ENCODE measurements at regions not wholly inside any gene's neighbourhood (a gene's known extent, or its start where the extent isn't known, plus 50 kb on each side); places are given as distances from the start of the nearest gene placed in this dataset.
"Not testable (repeated sequence)": the region's sequence is repeated elsewhere in the genome, so short reads cannot be mapped to it uniquely, and the experiment has no call there.

DNA sequence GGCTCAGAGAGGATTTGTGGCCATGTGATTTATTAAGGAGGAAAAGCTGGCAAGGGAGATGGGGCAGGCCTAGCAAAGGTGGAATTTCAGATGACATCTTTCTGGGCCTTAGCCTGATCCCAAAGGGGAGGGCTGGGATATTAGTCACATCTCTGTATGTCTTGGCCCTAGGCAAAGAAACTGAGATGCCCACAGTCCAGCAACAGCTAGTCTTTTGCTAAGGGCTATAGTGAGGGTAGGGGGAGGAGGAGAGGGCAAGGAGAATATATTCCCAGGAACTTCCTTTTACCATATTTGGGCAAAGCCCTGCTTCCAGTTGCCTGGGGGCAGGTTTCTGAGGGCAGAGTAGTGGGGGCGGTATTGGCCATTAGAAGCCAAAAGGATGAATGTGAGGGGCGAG lies 209.8 kb upstream of the NR3C2 start:
- DNase-seq (ENCODE audit: low read depth in 3 of 3) = no peak

GRCh38 chr4:148649652-148650331 lies 207.6 kb upstream of the NR3C2 start:
- no peak for DNase-seq (ENCODE audit: low read depth in 3 of 3)

DNA sequence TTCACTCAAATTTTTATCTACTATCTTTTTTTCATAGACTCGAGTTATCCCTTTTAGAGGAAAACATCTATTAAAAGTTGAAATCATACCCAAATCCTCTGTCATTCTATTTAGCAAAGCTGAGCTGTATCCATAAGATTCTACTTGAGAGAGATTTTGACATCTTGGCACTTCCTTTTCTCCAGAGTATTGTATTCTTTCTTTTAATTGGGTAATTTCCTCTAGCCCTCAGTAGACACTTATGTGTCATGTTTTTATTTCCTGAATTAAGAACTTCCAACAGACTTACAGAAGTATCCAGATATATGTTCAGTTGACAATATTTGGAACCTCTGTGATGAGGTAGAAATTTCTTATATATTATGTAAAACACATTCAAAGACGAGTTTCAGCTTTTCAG lies 201.6 kb upstream of the NR3C2 start:
- no peak for DNase-seq (ENCODE audit: low read depth in 3 of 3)

DNA sequence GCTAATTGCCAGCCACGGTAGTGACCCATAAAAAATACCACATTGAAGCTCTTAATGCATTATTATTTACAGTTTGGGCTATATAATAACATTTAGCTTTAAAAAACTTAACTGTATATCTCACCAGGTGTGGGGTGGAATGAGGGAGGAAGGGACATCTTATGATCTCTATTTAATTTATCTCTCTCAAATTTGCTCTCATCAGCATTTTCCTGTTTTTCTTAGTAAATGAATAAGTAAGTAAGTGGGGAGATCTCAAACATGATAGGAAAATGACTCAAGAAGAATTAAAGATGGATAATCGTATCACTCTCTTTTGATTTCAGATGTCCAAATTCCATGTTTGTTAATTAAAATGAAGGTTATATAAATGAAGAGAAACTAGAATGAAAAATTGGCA lies 200.7 kb upstream of the NR3C2 start:
- no peak for DNase-seq (ENCODE audit: low read depth in 3 of 3)

DNA sequence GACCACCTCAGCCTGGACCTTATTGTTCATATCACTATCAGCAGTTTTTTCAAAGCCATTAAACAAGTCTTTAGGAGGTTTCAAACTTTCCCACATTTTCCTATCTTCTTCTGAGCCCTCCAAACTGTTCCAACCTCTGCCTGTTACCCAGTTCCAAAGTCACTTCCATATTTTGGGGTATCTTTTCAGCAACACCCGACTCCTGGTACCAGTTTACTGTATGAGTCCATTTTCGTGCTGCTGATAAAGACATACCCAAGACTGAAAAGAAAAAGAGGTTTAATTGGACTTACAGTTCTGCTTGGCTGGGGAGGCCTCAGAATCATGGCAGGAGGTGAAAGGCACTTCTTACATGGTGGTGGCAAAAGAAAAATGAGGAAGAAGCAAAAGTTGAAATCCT lies 195.9 kb upstream of the NR3C2 start:
- DNase-seq (ENCODE audit: low read depth in 3 of 3) = not testable (repeated sequence)

DNA sequence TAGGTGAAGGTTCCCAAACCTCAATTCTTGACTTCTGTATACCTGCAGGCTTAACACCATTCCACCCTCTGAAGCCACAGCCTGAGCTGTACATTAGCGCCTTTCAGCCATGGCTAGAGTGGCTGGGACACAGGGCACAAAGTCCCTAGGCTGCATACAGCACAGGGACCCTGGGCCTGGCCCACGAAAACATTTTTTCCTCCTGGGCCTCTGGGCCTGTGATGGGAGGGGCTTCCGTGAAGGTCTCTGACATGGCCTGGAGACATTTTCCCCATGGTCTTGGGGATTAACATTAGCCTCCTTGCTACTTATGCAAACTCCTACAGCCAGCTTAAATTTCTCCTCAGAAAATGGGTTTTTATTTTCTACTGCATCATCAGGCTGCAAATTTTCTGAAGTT lies 195.2 kb upstream of the NR3C2 start:
- not testable (repeated sequence) for DNase-seq (ENCODE audit: low read depth in 3 of 3)

- DNase-seq (ENCODE audit: low read depth in 3 of 3) = no peak
Measured at GRCh38 chr4:148634476-148634875, 192.3 kb upstream of the NR3C2 start.

DNA sequence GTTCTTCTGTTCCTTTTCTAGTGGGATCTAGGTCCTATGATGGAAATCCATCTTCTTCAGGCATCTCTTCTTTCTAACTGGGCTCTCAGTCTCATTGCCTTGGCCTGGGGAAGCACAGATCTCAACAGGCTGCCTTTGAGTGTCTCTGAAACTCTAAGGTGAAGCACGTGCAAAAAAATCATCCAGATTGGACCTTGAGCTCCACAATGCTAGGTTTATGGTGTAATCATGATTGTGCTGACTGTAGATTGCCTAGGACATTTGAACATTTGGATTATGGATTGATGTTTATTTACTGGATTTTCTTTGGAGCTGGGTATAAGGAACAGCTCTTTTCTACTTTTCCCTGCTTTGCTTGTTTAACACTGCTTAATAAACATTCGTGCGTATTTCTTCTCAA lies 191.5 kb upstream of the NR3C2 start:
- DNase-seq (ENCODE audit: low read depth in 3 of 3) = no peak

DNA sequence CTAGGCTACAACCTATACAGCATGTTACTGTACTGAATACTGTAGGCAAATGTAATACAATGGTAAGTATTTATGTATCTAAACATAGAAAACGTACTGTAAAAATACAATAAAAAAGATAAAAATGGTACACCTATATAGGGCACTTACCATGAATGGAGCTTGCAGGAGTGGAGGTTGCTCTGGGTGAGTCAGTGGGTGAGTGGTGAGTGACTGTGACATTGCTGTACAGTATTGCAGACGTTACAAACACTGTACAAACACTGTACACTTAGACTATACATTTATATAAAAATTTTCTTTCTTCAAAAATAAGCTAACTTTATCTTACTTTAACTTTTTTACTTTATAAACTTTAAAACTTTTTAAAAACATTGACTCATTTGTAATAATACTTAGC lies 190.3 kb upstream of the NR3C2 start:
- DNase-seq (ENCODE audit: low read depth in 3 of 3) = no peak

DNA sequence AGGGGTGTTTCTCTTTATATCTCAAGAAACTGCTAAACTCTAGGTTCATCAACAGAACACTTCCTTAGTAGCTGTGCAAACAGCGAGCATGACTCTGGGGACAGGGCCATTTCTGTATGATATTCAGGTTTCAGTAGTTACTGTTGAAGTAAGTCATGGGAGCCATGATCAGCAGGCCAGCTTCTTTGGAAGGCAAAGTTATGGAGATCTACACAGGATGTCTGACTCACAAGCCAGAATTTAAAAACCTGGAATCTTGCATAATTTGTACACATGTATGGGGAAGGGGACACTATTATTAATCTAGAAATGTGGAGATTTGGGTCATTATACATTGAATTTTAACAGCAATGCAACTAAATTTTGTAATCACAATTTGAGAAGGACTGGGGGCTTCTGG lies 187.8 kb upstream of the NR3C2 start:
- DNase-seq (ENCODE audit: low read depth in 3 of 3) = no peak

DNA sequence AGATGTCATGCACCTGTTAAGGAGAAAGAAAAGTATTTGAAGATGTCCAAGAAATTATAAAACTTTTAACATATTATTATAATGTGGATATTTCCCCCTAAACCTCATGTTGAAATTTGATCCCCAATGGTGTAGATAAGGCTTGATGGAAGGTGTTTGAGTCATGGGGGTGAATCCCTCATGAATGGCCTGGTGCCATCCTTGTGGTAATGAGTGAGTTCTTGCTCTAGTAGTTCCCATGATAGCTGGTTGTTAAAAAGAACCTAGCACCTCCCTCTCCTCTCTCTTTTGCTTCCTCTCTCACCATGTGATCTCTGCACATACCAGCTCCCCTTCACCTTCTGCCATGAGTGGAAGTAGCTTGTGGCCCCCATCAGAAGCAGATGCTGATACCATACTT lies 176.6 kb upstream of the NR3C2 start:
- DNase-seq (ENCODE audit: low read depth in 3 of 3) = no peak

GRCh38 chr4:148608968-148609367 lies 166.8 kb upstream of the NR3C2 start:
- DNase-seq (ENCODE audit: low read depth in 3 of 3) = no peak

GRCh38 chr4:148598418-148599207 lies 156.4 kb upstream of the NR3C2 start:
- not testable (repeated sequence) for DNase-seq (ENCODE audit: low read depth in 3 of 3)

GRCh38 chr4:148589182-148589581 lies 147.0 kb upstream of the NR3C2 start:
- no peak for DNase-seq (ENCODE audit: low read depth in 3 of 3)

DNA sequence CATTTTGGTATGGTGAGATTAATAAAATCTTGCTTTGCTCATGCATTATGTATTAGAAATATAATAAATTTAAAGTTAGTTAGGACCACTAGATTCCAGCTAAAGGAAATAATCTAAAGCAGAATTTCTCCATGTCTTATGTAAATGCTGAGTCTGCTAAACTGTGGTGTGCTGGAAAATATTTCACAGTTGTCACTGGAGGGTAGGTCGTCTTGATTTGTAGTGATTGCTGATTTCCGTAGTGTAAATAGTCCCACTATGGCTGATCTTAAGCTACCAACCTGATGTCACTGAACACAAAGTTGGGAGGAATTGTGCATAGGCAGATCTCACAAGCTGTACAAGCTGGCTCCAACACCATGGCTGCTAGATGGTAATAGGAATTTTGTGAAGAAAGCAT lies 133.4 kb upstream of the NR3C2 start:
- no peak for DNase-seq (ENCODE audit: low read depth in 3 of 3)

DNA sequence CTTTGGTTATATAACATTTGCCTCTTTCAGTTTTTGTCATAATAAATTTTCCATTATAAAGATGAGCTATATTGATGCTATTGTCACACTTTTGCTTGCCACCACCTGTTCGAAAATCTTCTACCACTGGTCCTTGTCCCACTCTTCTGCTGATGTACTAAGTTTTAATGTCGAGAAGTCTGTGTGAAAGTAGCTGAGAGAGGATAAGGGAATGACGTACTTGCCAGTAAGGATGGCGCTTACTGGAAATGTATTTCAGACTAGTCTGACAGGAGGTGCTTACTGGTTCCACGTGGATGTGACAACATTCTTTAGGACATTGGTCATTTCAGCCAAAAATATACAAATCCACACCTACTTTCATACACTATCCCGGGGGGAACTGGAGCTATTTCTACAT lies 132.7 kb upstream of the NR3C2 start:
- no peak for DNase-seq (ENCODE audit: low read depth in 3 of 3)

DNA sequence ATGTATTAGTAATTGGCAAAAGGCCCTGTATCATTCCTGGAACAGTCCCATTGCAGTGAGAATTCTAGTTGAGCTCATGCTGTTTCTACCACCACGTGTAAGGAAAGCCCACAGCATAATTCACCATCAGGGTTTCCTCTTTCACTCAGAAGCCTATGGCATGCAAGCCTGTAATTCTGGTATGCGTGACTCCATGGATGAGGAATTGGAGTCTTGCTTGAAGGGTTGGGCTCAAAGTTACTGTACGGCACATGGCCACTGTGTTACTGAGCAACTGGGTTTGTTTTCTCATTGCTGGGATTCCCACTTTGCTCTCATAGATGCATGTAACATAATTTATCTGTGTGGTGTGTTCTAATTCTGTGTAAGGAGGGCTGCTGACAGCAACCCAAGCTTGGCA lies 132.3 kb upstream of the NR3C2 start:
- DNase-seq (ENCODE audit: low read depth in 3 of 3) = no peak

GRCh38 chr4:148574066-148574465 lies 131.9 kb upstream of the NR3C2 start:
- DNase-seq (ENCODE audit: low read depth in 3 of 3) = no peak

- no peak for DNase-seq (ENCODE audit: low read depth in 3 of 3)
Measured at GRCh38 chr4:148573296-148573695, 131.1 kb upstream of the NR3C2 start.

- no peak for DNase-seq (ENCODE audit: low read depth in 3 of 3)
Measured at GRCh38 chr4:148565801-148566200, 123.6 kb upstream of the NR3C2 start.

GRCh38 chr4:148563684-148564083 lies 121.5 kb upstream of the NR3C2 start:
- DNase-seq (ENCODE audit: low read depth in 3 of 3) = no peak

DNA sequence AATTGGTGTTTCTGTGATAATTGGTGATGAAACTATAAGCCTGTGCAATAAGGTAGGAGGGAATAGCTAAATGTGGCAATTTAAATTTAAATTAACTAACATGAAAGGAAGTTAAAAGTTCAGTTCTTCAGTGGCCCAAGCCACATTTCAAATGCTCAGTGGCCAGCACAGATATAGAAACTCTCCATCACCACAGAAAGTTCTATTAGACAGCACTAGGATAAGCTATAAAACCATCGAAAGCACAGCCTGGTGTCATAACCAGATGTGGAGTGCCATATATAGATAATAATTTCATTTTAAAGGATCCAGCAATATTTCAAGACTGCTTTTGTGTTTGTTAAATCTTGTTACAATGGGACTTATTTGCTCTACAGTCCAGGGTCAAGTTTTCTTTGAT lies 119.3 kb upstream of the NR3C2 start:
- no peak for DNase-seq (ENCODE audit: low read depth in 3 of 3)

DNA sequence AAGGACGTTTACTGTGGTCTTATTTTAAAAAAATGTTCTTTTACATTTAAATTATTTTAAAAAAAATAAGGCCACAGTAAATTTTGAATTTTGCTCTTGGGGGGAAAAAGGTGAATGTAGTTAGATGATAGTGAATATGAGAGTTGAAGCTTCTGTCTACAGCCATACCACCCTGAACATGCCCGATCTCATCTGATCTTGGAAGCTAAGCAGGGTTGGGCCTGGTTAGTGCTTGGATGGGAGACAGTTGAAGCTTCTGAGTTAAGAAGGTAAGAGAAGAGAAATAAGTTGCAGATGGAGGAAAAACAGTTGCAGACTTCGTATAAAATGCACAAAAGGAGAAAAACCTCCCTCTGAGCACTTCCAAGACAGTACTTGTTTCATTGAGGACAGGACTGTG lies 115.6 kb upstream of the NR3C2 start:
- DNase-seq (ENCODE audit: low read depth in 3 of 3) = no peak

GRCh38 chr4:148550788-148551187 lies 108.6 kb upstream of the NR3C2 start:
- no peak for DNase-seq (ENCODE audit: low read depth in 3 of 3)
